Suprapubic skin (tissue), 4 donors: ENCODE measurements at regions not wholly inside any gene's neighbourhood (a gene's known extent, or its start where the extent isn't known, plus 50 kb on each side); places are given as distances from the start of the nearest gene placed in this dataset.

Experiments used
- CTCF ChIP-seq, 2 donors: fragments of 200-600 bp in 1 of 2; fragments of 450-650 bp in 1 of 2; sonication (generic) in 1 of 2; IDR thresholded peaks; one replicate each; pipeline ENCODE4 v1.5.1; 2016 to 2019; ENCODE audit warnings: antibody characterized with exemption in 2 of 2, mild to moderate bottlenecking in 1 of 2, moderate library complexity in 1 of 2
- EP300 ChIP-seq: sonication (generic); formaldehyde crosslinking; IDR thresholded peaks from one replicate; pipeline ENCODE4 v1.6.1; 2017; ENCODE audit warnings: antibody characterized with exemption
- POLR2A ChIP-seq, 2 donors: fragments of 450-650 bp; IDR thresholded peaks; one replicate each; pipeline ENCODE4 v1.6.1; 2017; ENCODE audit warnings: antibody characterized with exemption in 2 of 2, mild to moderate bottlenecking in 2 of 2, moderate library complexity in 2 of 2
- POLR2AphosphoS5 ChIP-seq, 3 donors: sonication (generic); formaldehyde crosslinking; IDR thresholded peaks; one replicate each; pipeline ENCODE4 v1.6.1; 2017; ENCODE audit warnings: antibody characterized with exemption in 3 of 3

DNA sequence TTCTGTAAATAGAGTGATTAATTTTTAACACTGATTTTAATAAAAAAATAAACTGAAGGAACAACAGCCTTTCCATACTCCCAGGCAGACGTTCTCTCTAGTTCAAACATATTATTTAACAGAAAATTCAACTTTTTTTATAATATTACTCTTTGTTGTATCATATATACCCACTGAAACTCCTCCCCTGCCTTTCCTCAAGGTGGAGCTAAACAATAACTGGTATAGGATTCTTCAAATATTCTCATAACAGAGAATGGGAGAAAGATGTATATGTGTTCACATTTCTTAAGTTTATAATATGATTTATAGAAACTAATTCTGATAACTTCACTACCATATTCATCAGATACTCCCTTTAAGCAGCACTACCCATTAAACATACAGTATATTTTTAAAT, 83.4 kb downstream of the CYLC2 start:
- TF ChIP-seq CTCF (IDR thresholded peaks at IDR 0.05) (no peak), POLR2A (IDR thresholded peaks at IDR 0.05) (no peak), EP300 (no peak), POLR2AphosphoS5 (IDR thresholded peaks at IDR 0.05) (no peak)
